ENCODE measurements at regions not wholly inside any gene's neighbourhood (a gene's known extent, or its start where the extent isn't known, plus 50 kb on each side); places are given as distances from the start of the nearest gene placed in this dataset.

- H3K27me3 Mint-ChIP-seq (ENCODE audit: unreplicated experiment), result no peaks in the 10 kb centered on the region
- no peak for TF ChIP-seq CTCF (IDR thresholded peaks at IDR 0.05; ENCODE audit: partially characterized antibody, unreplicated experiment)
- no peaks in the 10 kb centered on the region for H3K36me3 Mint-ChIP-seq (ENCODE audit: unreplicated experiment)
- H3K9me3 Mint-ChIP-seq (ENCODE audit: unreplicated experiment), result no peaks in the 10 kb centered on the region
- no peak overlapping the region for H3K4me3 Mint-ChIP-seq (ENCODE audit: unreplicated experiment)
- H3K4me1 Mint-ChIP-seq (ENCODE audit: low read depth, unreplicated experiment), result peaks cover 5% of the 10 kb centered on the region
- no peak overlapping the region for H3K27ac Mint-ChIP-seq (ENCODE audit: unreplicated experiment)
- DNase-seq, result no peak
These were observed 646.5 kb upstream of the GRAMD2B start for GRCh38 chr5:125776656-125777139.

GRCh38 chr5:125778791-125779190 is 644.4 kb upstream of the GRAMD2B start:
- peaks cover 5% of the 10 kb centered on the region for H3K4me1 Mint-ChIP-seq (ENCODE audit: low read depth, unreplicated experiment)
- no peaks in the 10 kb centered on the region for H3K9me3 Mint-ChIP-seq (ENCODE audit: unreplicated experiment)
- H3K4me3 Mint-ChIP-seq (ENCODE audit: unreplicated experiment), result no peak overlapping the region
- no peak for DNase-seq
- TF ChIP-seq CTCF (IDR thresholded peaks at IDR 0.05; ENCODE audit: partially characterized antibody, unreplicated experiment), result no peak
- H3K27me3 Mint-ChIP-seq (ENCODE audit: unreplicated experiment), result no peaks in the 10 kb centered on the region
- no peak overlapping the region for H3K27ac Mint-ChIP-seq (ENCODE audit: unreplicated experiment)
- no peaks in the 10 kb centered on the region for H3K36me3 Mint-ChIP-seq (ENCODE audit: unreplicated experiment)

GRCh38 chr5:125785407-125785806 is 637.8 kb upstream of the GRAMD2B start:
- TF ChIP-seq CTCF (IDR thresholded peaks at IDR 0.05; ENCODE audit: partially characterized antibody, unreplicated experiment), result no peak
- Mint-ChIP-seq H3K9me3 (ENCODE audit: unreplicated experiment) (peaks cover 2% of the 10 kb centered on the region), H3K27me3 (ENCODE audit: unreplicated experiment) (no peaks in the 10 kb centered on the region), H3K36me3 (ENCODE audit: unreplicated experiment) (no peaks in the 10 kb centered on the region), H3K4me3 (ENCODE audit: unreplicated experiment) (no peak overlapping the region), H3K4me1 (ENCODE audit: low read depth, unreplicated experiment) (no peaks in the 10 kb centered on the region), H3K27ac (ENCODE audit: unreplicated experiment) (no peak overlapping the region)
- DNase-seq, result no peak

- TF ChIP-seq CTCF (IDR thresholded peaks at IDR 0.05; ENCODE audit: partially characterized antibody, unreplicated experiment), result no peak
- Mint-ChIP-seq H3K27me3 (ENCODE audit: unreplicated experiment) (no peaks in the 10 kb centered on the region), H3K36me3 (ENCODE audit: unreplicated experiment) (no peaks in the 10 kb centered on the region), H3K27ac (ENCODE audit: unreplicated experiment) (no peak overlapping the region), H3K4me1 (ENCODE audit: low read depth, unreplicated experiment) (no peaks in the 10 kb centered on the region), H3K4me3 (ENCODE audit: unreplicated experiment) (no peak overlapping the region), H3K9me3 (ENCODE audit: unreplicated experiment) (peaks cover 2% of the 10 kb centered on the region)
- DNase-seq, result no peak
These were observed 637.2 kb upstream of the GRAMD2B start for GRCh38 chr5:125786021-125786420.

- H3K27ac Mint-ChIP-seq (ENCODE audit: unreplicated experiment), result no peak overlapping the region
- no peak for DNase-seq
- no peaks in the 10 kb centered on the region for H3K4me1 Mint-ChIP-seq (ENCODE audit: low read depth, unreplicated experiment)
- no peaks in the 10 kb centered on the region for H3K36me3 Mint-ChIP-seq (ENCODE audit: unreplicated experiment)
- no peaks in the 10 kb centered on the region for H3K27me3 Mint-ChIP-seq (ENCODE audit: unreplicated experiment)
- TF ChIP-seq CTCF (IDR thresholded peaks at IDR 0.05; ENCODE audit: partially characterized antibody, unreplicated experiment), result no peak
- H3K9me3 Mint-ChIP-seq (ENCODE audit: unreplicated experiment), result no peaks in the 10 kb centered on the region
- H3K4me3 Mint-ChIP-seq (ENCODE audit: unreplicated experiment), result no peak overlapping the region
These were observed 629.7 kb upstream of the GRAMD2B start for GRCh38 chr5:125793470-125793869.

Data from glutamatergic neuron (in vitro differentiated cells).